CD4-positive, alpha-beta T cell treated with Interleukin-1 beta for 1 hour (primary cell): ENCODE measurements at regions not wholly inside any gene's neighbourhood (a gene's known extent, or its start where the extent isn't known, plus 50 kb on each side); places are given as distances from the start of the nearest gene placed in this dataset.
"Not testable (repeated sequence)": the region's sequence is repeated elsewhere in the genome, so short reads cannot be mapped to it uniquely, and the experiment has no call there.

Experiments used
- DNase-seq, 2 donors: peaks; one replicate each; pipeline ENCODE4 v3.0.0-alpha.2; 2020 to 2022

DNA sequence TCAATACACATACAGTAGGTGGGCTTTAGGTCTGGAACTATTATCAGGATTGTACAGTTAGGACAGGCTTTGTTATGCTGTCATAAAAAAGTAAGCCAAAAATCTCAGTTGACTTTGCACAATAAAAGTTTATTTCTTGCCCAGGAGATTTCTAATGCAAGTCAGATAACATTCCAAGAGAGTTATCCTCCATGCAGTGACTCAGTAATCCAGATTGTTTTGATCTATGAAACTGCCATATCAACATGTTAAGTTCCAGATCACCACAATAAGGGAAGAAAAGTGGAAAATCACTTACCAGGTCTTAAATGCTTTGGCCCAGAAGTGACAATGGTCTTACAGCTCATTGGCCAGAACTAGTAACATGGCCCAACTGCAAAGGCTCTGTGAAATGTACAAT lies 636.2 kb upstream of the KLF12 start:
- no peak for DNase-seq

GRCh38 chr13:74769333-74769732 lies 635.1 kb upstream of the KLF12 start:
- no peak for DNase-seq

DNA sequence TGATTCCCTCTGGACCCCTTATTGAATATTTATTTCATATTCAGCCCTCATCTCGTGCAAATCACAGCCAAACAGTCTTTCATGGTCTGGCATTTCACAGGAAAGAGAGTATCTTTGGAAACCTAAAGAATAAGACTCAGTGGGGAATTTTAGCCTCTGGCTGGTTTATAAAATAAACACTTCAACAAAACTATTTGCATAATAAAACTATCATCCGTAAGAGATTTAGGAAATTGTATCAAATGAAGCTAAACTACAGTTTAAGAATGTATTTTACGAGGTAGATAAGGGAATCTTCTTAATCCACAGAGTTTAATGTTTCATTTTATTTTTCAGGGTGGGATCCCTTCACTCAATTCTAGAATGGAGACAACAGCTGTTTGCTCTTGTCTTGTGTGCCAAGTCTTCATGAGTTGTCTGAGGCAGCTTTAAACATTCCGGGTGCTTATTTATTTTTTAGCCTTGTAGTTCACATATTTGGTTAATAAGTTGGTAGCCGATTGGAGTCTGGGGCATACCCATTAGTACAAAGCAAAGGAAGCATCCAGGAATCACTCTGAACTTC lies 634.4 kb upstream of the KLF12 start:
- DNase-seq: no peak

GRCh38 chr13:74767050-74767449 lies 632.8 kb upstream of the KLF12 start:
- DNase-seq: no peak

DNA sequence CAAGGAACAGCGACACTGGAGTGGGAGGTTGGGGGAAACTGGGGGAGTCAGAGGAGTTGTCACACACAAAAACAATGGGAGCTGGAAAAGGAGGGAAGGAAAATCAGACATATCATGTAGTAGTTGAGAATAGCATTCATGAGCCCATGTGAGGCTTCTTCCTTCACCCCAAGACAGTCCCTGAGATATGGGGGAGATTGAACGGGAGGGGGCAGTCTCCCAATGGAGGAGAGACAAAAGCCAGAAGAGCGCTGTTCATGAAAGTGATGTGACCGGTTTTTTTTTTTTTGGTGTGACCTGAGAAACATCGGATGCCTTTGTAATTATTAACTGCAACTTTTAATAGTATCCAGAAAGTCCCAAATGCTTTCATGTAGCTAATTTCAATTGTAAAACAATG lies 631.8 kb upstream of the KLF12 start:
- DNase-seq: no peak

GRCh38 chr13:74761801-74762757 lies 627.9 kb upstream of the KLF12 start:
- DNase-seq: no peak

DNA sequence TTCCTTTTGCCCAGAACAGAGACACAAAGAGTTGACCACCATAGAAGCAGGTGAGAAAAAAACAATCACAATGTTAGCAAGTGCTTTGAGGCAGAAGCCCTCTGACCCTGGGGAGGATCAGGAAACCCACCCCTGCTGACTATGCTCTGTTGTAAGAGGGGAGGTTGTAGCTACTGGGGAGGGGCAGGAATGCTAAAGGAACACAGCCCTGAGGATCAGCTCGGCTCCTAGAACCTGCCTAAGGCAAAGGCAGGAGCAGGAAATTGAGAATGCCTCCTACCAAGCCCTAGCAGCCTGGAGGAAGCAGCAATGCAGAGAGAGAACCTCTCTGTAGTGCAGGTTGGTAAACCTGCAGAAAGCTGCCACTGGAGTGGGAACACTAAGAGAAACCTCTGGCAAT lies 624.0 kb upstream of the KLF12 start:
- no peak for DNase-seq

DNA sequence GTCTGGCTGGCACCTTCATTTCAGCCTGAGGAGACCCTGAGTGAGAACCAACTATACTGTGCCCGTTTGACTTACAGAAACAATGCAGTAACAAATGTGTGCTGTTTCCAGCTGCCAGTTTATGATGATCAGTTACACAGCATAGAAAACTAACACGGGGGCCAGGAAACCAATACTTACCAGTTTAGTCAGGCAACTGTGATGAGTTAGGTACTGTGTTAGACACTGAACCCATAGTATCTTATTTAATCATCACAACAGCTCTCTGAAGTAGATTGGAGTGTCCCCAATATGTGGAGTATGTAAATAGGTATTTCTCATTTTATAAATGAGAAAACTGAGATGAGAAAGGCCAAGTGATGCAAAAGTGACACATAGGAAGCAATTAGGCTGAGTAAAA lies 620.9 kb upstream of the KLF12 start:
- no peak for DNase-seq

GRCh38 chr13:74751739-74752138 lies 617.5 kb upstream of the KLF12 start:
- DNase-seq: no peak

- no peak for DNase-seq
Measured at GRCh38 chr13:74747186-74747955, 613.2 kb upstream of the KLF12 start.

GRCh38 chr13:74743992-74744391 lies 609.8 kb upstream of the KLF12 start:
- DNase-seq: no peak

DNA sequence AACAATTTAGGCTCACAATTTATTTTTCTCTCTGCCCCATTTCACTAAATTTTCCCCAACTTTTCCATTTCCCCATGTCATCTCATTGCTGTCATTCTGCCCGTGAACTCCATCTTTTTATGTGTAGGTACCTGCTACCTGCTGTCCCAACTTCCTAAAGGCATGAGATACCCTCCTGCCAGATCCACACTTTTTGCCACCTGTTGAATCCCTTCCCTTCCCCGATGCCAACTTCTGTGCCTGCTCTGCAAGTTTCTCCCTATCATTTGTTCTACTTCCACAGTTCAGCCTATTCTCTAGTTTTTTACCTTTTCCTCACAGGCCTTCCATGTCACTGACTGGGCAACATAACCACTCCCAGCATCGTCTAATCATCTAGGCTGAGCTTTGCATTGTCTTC lies 607.5 kb upstream of the KLF12 start:
- DNase-seq: no peak

- no peak for DNase-seq
Measured at GRCh38 chr13:74732736-74733385, 598.7 kb upstream of the KLF12 start.

- no peak for DNase-seq
Measured at GRCh38 chr13:74731731-74732130, 597.5 kb upstream of the KLF12 start.

GRCh38 chr13:74730556-74731331 lies 596.5 kb upstream of the KLF12 start:
- no peak for DNase-seq

DNA sequence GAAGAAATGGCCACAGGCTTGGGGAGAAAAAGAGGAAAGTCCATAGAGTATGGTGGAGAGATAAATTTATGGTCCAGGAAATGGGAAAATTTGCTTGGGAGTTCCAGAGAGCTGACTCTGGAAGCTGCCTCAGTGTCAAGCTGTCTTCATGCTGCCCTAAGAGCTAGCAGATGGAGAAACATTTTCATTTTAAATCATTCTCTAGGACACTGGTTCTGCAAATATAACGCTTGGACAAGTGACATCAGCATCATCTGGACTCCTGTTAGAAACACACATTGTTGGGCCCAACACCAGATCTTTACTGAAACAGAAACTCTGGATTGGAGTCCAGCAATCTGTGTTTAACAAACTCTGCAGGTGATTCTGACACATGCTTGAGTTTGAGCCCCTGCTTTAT lies 592.0 kb upstream of the KLF12 start:
- no peak for DNase-seq

- DNase-seq: not testable (repeated sequence)
Measured at GRCh38 chr13:74718232-74718842, 584.1 kb upstream of the KLF12 start.

DNA sequence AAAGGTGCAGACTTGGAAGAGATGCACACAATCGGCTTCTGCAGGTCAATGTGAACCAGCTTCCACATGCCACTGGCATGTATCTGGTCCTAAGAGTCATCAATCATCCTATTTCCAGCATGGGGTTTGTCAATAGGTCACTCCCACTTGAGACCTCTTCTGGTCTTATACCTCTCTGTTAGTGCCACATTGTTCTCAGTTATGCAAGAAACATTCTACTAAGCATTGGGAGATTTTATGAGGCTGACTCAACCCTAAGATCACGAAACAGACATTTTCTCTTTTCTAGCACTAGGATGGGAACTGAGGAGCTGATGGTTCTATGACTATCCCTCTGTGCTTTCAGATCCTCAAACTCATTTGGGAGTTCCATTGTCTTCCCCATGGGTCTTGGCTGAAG lies 581.5 kb upstream of the KLF12 start:
- DNase-seq: no peak

DNA sequence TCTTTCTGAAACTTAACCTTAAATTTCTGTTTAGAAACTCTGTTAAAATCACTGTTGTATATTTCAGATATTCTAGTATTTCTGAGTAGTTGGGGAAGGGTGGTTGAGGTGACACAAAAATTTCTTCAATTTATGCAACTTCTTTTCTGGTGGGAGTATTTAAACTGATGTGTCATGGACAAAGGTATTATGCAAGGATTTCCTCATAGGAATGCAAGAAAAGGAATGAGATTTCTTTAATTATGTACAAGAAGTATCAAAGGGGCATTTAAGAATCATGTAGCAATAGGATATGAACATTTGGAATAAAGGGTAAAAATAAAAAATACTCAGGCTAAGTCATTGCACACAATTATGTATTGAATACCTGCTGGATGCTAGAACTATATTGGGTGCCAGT lies 575.8 kb upstream of the KLF12 start:
- DNase-seq: no peak

- no peak for DNase-seq
Measured at GRCh38 chr13:74709226-74709625, 575.0 kb upstream of the KLF12 start.

GRCh38 chr13:74708629-74709028 lies 574.4 kb upstream of the KLF12 start:
- DNase-seq: no peak

- DNase-seq: no peak
Measured at GRCh38 chr13:74707291-74707690, 573.1 kb upstream of the KLF12 start.
